ENCODE measurements at regions not wholly inside any gene's neighbourhood (a gene's known extent, or its start where the extent isn't known, plus 50 kb on each side); places are given as distances from the start of the nearest gene placed in this dataset.

GRCh38 chr1:4482526-4482925 lies 171.9 kb upstream of the AJAP1 start:
- TF ChIP-seq CTCF (conservative IDR thresholded peaks at IDR 0.05; ENCODE audit: low read depth, low read length) (no peak), RAD21 (IDR thresholded peaks at IDR 0.05; ENCODE audit: low read length) (no peak), MAFK (IDR thresholded peaks at IDR 0.05; ENCODE audit: low read depth, low read length) (no peak), FOS (IDR thresholded peaks at IDR 0.05; ENCODE audit: low read depth, low read length) (no peak), POLR2A (IDR thresholded peaks at IDR 0.05; ENCODE audit: low read depth, low read length) (no peak), RFX5 (IDR thresholded peaks at IDR 0.05; ENCODE audit: low read depth, low read length) (no peak), CEBPB (IDR thresholded peaks at IDR 0.05; ENCODE audit: low read depth, low read length) (no peak), RCOR1 (IDR thresholded peaks at IDR 0.05; ENCODE audit: insufficient replicate concordance, low read length) (no peak)
